Prostate gland (tissue), 2 donors: ENCODE measurements at regions not wholly inside any gene's neighbourhood (a gene's known extent, or its start where the extent isn't known, plus 50 kb on each side); places are given as distances from the start of the nearest gene placed in this dataset.

Experiments
- DNase-seq: peaks from one replicate; pipeline ENCODE4 v3.0.0-alpha.2; 2019; ENCODE audit warnings: low spot score
- H3K27ac ChIP-seq, 2 donors: fragments of 200-600 bp; sonication (generic); 2 replicates each; pipeline ENCODE4 v1.5.1; 2017 to 2019
- H3K27me3 ChIP-seq: fragments of 200-600 bp; sonication (generic); replicated peaks from 2 replicates; pipeline ENCODE4 v1.5.1; 2019; ENCODE audit not compliant: insufficient read depth
- H3K36me3 ChIP-seq, 2 donors: fragments of 200-600 bp; sonication (generic); 1 replicate in 1 of 2; 2 replicates in 1 of 2; pipeline versions ENCODE4 v1.5.1 to v1.8.1; 2017 to 2019
- H3K4me1 ChIP-seq: fragments of 200-600 bp; sonication (generic); replicated peaks from 2 replicates; pipeline ENCODE4 v1.5.1; 2019
- H3K4me3 ChIP-seq, 2 donors: fragments of 200-600 bp; sonication (generic); 2 replicates each; pipeline ENCODE4 v1.5.1; 2017 to 2019
- H3K9me3 ChIP-seq: fragments of 200-600 bp; sonication (generic); 2 replicates; pipeline ENCODE4 v1.5.1; 2017
- POLR2A ChIP-seq: fragments of 450-650 bp; IDR thresholded peaks from one replicate; pipeline ENCODE4 v1.6.1; 2016; ENCODE audit warnings: antibody characterized with exemption, mild to moderate bottlenecking
- POLR2AphosphoS5 ChIP-seq: sonication (generic); formaldehyde crosslinking; IDR thresholded peaks from one replicate; pipeline ENCODE4 v1.6.1; 2017; ENCODE audit warnings: antibody characterized with exemption
- WGBS: methylation state at CpG from one replicate; pipeline ENCODE4 v1.1.5; 2018; 5-methylcytosine and 5-hydroxymethylcytosine counted together
- intact Hi-C: fragments of 100-400 bp; cut with DNase I; formaldehyde crosslinking; loops from one replicate; pipeline ENCODE4 v1.14.2; 2022
- TF ChIP-seq, protein P1 (sequence below), 4 experiments: fragments of 200-600 bp in 2 of 4; fragments of 450-650 bp in 2 of 4; sonication (generic) in 2 of 4; IDR thresholded peaks; 1 replicate in 3 of 4; 2 replicates in 1 of 4; pipeline ENCODE4 v1.5.1; 2016 to 2019; ENCODE audit warnings: antibody characterized with exemption in 4 of 4, mild to moderate bottlenecking in 2 of 4, moderate library complexity in 2 of 4

DNA sequence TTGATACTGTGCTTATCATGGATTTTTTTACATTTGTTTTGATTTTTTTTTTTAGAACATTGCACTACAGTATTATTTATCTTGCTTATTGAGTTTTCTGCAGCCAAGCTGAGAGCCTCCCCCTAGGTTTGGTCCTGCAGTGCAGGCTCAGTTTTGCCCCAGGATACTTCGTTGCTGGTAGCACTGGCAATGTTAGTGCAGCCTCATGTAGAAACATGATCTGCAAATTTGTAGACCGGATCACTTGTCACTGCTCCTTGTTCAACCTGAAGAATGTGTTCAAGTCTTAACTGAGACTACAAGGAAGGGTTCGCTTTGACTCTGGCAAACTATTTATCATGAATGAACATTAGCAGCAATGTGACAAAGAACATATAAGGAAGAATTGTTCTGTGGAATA, 377.2 kb upstream of the PDE3A start:
- WGBS, result 55% methylated on average over 3 of the region's 3 CpGs
- no peaks in the 10 kb centered on the region for H3K4me1 ChIP-seq
- no peaks in the 10 kb centered on the region for H3K36me3 ChIP-seq
- no peak overlapping the region for H3K4me3 ChIP-seq
- no peak for DNase-seq
- intact Hi-C loops, result no loop called here
- H3K27ac ChIP-seq, result no peak overlapping the region
- no peaks in the 10 kb centered on the region for H3K27me3 ChIP-seq
- TF ChIP-seq POLR2A (no peak), POLR2AphosphoS5 (no peak)
- TF ChIP-seq, protein P1, sequence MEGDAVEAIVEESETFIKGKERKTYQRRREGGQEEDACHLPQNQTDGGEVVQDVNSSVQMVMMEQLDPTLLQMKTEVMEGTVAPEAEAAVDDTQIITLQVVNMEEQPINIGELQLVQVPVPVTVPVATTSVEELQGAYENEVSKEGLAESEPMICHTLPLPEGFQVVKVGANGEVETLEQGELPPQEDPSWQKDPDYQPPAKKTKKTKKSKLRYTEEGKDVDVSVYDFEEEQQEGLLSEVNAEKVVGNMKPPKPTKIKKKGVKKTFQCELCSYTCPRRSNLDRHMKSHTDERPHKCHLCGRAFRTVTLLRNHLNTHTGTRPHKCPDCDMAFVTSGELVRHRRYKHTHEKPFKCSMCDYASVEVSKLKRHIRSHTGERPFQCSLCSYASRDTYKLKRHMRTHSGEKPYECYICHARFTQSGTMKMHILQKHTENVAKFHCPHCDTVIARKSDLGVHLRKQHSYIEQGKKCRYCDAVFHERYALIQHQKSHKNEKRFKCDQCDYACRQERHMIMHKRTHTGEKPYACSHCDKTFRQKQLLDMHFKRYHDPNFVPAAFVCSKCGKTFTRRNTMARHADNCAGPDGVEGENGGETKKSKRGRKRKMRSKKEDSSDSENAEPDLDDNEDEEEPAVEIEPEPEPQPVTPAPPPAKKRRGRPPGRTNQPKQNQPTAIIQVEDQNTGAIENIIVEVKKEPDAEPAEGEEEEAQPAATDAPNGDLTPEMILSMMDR (IDR thresholded peaks at IDR 0.05), result no peak
- no peaks in the 10 kb centered on the region for H3K9me3 ChIP-seq

DNA sequence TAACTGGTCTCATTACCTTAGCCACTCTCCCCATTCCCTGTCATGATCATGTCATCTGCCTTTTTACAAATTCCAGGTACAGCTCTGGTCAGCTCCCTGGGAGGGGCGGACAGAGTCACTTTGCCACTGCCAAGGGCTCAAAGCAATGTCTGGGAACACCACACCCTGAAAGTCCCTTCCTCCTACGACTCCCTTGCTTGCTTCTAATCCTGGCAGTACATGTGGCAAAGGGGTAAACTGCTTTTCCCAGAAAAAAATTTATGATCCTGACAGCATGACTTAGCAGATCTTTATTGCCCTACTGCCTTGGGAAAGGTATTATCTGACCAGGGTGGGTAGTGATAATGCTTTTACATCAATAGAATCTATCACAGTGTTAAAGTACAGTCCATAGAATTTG, 376.0 kb upstream of the PDE3A start:
- H3K9me3 ChIP-seq, result no peaks in the 10 kb centered on the region
- 77% methylated on average over 2 of the region's 2 CpGs for WGBS
- no peak overlapping the region for H3K4me3 ChIP-seq
- H3K4me1 ChIP-seq, result no peaks in the 10 kb centered on the region
- DNase-seq, result no peak
- no peaks in the 10 kb centered on the region for H3K36me3 ChIP-seq
- intact Hi-C loops, result no loop called here
- TF ChIP-seq, protein P1 (IDR thresholded peaks at IDR 0.05), result no peak
- no peak for TF ChIP-seq POLR2A
- TF ChIP-seq POLR2AphosphoS5, result no peak
- H3K27me3 ChIP-seq, result no peaks in the 10 kb centered on the region
- no peak overlapping the region for H3K27ac ChIP-seq

DNA sequence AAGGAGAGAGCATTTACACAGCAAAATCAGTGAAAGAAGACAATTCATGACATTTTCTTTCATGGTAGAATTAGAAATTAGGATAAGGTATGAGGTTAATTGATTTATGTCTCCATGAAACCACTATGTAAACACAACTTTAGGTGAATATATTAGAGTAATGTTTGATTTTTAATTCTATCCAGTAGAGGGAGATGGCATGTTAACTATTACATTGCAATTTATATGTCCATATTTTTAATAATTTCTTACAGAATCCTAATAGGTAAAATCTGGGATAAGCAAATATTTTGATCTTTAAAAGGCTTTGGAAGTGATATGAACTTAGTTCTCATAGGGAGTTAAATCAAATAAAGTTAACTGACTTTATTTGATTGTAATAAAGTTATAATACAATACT, 373.4 kb upstream of the PDE3A start:
- H3K9me3 ChIP-seq, result no peaks in the 10 kb centered on the region
- H3K4me3 ChIP-seq, result no peak overlapping the region
- no peak overlapping the region for H3K27ac ChIP-seq
- H3K4me1 ChIP-seq, result no peaks in the 10 kb centered on the region
- intact Hi-C loops, result no loop called here
- TF ChIP-seq POLR2A (no peak), POLR2AphosphoS5 (no peak)
- TF ChIP-seq, protein P1 (IDR thresholded peaks at IDR 0.05), result no peak
- H3K27me3 ChIP-seq, result no peaks in the 10 kb centered on the region
- no peaks in the 10 kb centered on the region for H3K36me3 ChIP-seq
- DNase-seq, result no peak

DNA sequence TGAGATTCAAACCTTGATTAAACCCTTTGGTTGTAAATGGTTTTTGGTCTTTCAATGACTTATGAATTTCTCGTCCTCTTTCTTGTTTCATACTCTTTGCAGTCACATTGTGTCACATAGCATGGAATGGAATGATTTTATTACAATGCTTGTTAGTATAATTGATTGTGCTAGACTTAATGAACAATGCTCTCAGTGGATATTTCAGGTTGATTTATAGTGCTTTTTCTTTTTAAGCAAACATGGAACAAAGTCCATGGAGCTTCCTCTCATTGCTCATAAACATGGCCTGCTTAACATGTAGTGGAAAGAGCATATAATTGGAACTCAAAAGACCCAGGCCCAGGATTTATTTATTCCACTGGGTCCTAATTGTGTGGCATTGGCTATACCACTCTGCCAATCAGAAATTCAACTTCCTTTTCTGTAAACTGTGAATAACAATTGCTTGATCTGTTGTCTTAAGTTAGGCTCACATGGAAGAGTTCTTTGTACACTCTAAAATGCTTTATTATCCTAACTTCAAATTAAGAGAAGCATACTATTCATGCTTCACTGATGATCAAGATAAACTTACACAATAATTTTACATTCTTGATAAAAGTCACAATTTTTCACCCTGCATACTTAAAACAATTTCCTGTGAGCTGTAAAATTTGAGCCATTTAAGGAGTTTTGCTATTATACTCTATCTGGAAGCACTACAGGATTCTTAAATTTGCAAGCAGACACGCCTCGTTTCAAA, 370.5 kb upstream of the PDE3A start:
- H3K4me1 ChIP-seq, result no peaks in the 10 kb centered on the region
- no peak overlapping the region for H3K27ac ChIP-seq
- no peaks in the 10 kb centered on the region for H3K9me3 ChIP-seq
- no peak for DNase-seq
- no peaks in the 10 kb centered on the region for H3K27me3 ChIP-seq
- WGBS, result 72% methylated on average over 3 of the region's 3 CpGs
- TF ChIP-seq POLR2AphosphoS5 (no peak), POLR2A (no peak)
- TF ChIP-seq, protein P1 (IDR thresholded peaks at IDR 0.05), result no peak
- no peak overlapping the region for H3K4me3 ChIP-seq
- intact Hi-C loops, result no loop called here
- no peaks in the 10 kb centered on the region for H3K36me3 ChIP-seq

DNA sequence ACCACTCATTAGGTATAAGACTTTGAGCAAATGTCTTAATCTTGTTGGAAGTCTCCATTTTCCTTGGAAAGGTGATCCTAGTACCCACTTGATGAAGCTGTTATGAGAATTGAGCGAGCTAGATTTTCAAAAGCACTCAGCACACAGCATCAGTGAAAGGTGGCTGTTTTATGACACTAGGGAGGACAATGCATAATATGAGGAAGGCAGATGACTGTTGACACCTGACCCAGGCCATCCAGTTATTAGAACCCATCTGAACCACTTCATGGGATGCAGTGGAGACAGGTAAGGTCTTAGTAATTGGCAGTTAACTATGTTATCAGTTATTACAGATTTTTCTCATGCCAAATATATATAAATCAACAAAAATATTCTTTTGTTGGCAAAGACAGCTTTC, 369.9 kb upstream of the PDE3A start:
- intact Hi-C loops, result no loop called here
- H3K27me3 ChIP-seq, result no peaks in the 10 kb centered on the region
- no peaks in the 10 kb centered on the region for H3K9me3 ChIP-seq

More for the DNA sequence above, 369.9 kb upstream of the PDE3A start:
- WGBS, result 100% methylated on average over 1 of the region's 1 CpG
- no peak overlapping the region for H3K4me3 ChIP-seq
- no peak for TF ChIP-seq POLR2A
- TF ChIP-seq, protein P1 (IDR thresholded peaks at IDR 0.05), result no peak
- no peak for TF ChIP-seq POLR2AphosphoS5
- H3K4me1 ChIP-seq, result no peaks in the 10 kb centered on the region
- H3K27ac ChIP-seq, result no peak overlapping the region
- H3K36me3 ChIP-seq, result no peaks in the 10 kb centered on the region
- DNase-seq, result no peak
